K562 (cell line): ENCODE measurements at regions not wholly inside any gene's neighbourhood (a gene's known extent, or its start where the extent isn't known, plus 50 kb on each side); places are given as distances from the start of the nearest gene placed in this dataset.

Source experiments
- CTCF ChIP-seq, 3 experiments: IDR thresholded peaks in 2 of 3; conservative IDR thresholded peaks in 1 of 3; 2 replicates each; pipeline ENCODE4 v1.5.1; 2011 to 2012; ENCODE audit warnings: low read length in 3 of 3, mild to moderate bottlenecking in 3 of 3, control low read depth in 2 of 3, improper control_type of control experiment in 1 of 3, inconsistent platforms in 1 of 3, low read depth in 1 of 3, mixed read lengths in 1 of 3, moderate library complexity in 1 of 3; ENCODE audit not compliant: insufficient read depth in 2 of 3
- E2F1 ChIP-seq: sonication (generic); formaldehyde crosslinking; IDR thresholded peaks from 2 replicates; pipeline ENCODE4 v1.8.1; 2023; ENCODE audit warnings: mild to moderate bottlenecking, missing genetic modification reagents, moderate library complexity
- E2F8 ChIP-seq: fragments of 450-650 bp; IDR thresholded peaks from 2 replicates; pipeline ENCODE4 v1.7.1; 2018; ENCODE audit warnings: mild to moderate bottlenecking, low read depth; ENCODE audit not compliant: partially characterized antibody
- FOXM1 ChIP-seq, 2 experiments: fragments of 450-650 bp in 1 of 2; sonication (generic) in 1 of 2; formaldehyde crosslinking in 1 of 2; IDR thresholded peaks; 2 replicates each; pipeline versions ENCODE4 v1.6.1 to v1.9.0; 2017 to 2022; ENCODE audit warnings: low read depth in 2 of 2, mild to moderate bottlenecking in 2 of 2, missing genetic modification reagents in 1 of 2, moderate library complexity in 1 of 2
- HMGN3 ChIP-seq: IDR thresholded peaks from 2 replicates; pipeline ENCODE4 v1.6.1; 2011; ENCODE audit warnings: borderline replicate concordance, low read depth, mild to moderate bottlenecking, mixed read lengths, low read length; ENCODE audit not compliant: insufficient read length; ENCODE audit errors: extremely low read depth
- USF2 ChIP-seq: sonication (generic); formaldehyde crosslinking; IDR thresholded peaks from 2 replicates; pipeline ENCODE4 v1.5.0; 2020; ENCODE audit warnings: missing genetic modification reagents
- ZBTB33 ChIP-seq: sonication (generic); formaldehyde crosslinking; IDR thresholded peaks from 2 replicates; pipeline ENCODE4 v1.8.1; 2023; ENCODE audit warnings: mild to moderate bottlenecking, missing genetic modification reagents
- ZC3H8 ChIP-seq: fragments of 450-650 bp; IDR thresholded peaks from 2 replicates; pipeline ENCODE4 v1.6.1; 2017
- ZNF668 ChIP-seq: fragments of 250-450 bp; sonication (Bioruptor Pico); IDR thresholded peaks from 2 replicates; pipeline ENCODE4 v1.8.0; 2022; ENCODE audit warnings: mild to moderate bottlenecking, inconsistent platforms

GRCh38 chr5:9930156-9930555 lies 300.0 kb upstream of the TAS2R1 start:
- TF ChIP-seq CTCF (IDR thresholded peaks at IDR 0.05 in 2 of 3, conservative IDR thresholded peaks at IDR 0.05 in 1 of 3; ENCODE audit: insufficient read depth in 2 of 3, low read depth in 1 of 3, low read length in 3 of 3) (no peak), USF2 (no peak), FOXM1 (IDR thresholded peaks at IDR 0.05; ENCODE audit: low read depth) (no peak), FOXM1 (CRISPR knock-in tag; IDR thresholded peaks at IDR 0.05; ENCODE audit: low read depth) (no peak), HMGN3 (no peak), E2F1 (no peak), ZBTB33 (CRISPR knock-in tag) (no peak), ZC3H8 (no peak), ZNF668 (CRISPR knock-in tag) (no peak), E2F8 (no peak)
